ENCODE measurements at regions not wholly inside any gene's neighbourhood (a gene's known extent, or its start where the extent isn't known, plus 50 kb on each side); places are given as distances from the start of the nearest gene placed in this dataset.

DNA sequence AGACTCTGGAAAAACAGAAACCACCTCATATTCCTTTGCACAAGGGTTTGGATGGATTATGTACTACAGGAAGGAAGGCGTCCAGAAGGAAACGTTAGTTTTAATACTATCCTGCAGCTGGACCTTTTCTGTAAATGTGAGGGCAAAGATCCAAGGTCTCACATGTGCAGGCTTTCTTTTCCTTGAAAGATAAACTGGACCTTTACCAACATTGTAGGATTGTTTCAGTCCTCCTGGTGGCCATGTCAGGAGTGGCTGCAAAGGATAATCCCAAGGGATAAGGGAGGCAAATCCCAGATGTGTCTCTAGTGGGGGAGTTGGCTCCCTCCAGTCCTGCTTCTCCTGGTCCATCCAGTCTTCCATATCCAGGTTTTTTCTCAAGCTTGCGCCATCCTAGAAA, 397.5 kb downstream of the HTR1A start:
- TF ChIP-seq MYC (IDR thresholded peaks at IDR 0.05; ENCODE audit: low read depth, low read length) (no peak), POLR2A (IDR thresholded peaks at IDR 0.05; ENCODE audit: extremely low read depth, insufficient read length) (no peak)
- TF ChIP-seq, protein P1, sequence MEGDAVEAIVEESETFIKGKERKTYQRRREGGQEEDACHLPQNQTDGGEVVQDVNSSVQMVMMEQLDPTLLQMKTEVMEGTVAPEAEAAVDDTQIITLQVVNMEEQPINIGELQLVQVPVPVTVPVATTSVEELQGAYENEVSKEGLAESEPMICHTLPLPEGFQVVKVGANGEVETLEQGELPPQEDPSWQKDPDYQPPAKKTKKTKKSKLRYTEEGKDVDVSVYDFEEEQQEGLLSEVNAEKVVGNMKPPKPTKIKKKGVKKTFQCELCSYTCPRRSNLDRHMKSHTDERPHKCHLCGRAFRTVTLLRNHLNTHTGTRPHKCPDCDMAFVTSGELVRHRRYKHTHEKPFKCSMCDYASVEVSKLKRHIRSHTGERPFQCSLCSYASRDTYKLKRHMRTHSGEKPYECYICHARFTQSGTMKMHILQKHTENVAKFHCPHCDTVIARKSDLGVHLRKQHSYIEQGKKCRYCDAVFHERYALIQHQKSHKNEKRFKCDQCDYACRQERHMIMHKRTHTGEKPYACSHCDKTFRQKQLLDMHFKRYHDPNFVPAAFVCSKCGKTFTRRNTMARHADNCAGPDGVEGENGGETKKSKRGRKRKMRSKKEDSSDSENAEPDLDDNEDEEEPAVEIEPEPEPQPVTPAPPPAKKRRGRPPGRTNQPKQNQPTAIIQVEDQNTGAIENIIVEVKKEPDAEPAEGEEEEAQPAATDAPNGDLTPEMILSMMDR (IDR thresholded peaks at IDR 0.05; ENCODE audit: low read depth, low read length): no peak
- TF ChIP-seq, protein P2, sequence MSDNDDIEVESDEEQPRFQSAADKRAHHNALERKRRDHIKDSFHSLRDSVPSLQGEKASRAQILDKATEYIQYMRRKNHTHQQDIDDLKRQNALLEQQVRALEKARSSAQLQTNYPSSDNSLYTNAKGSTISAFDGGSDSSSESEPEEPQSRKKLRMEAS (IDR thresholded peaks at IDR 0.05; ENCODE audit: low read depth, low read length): no peak
- no peak overlapping the region for H3K4me3 ChIP-seq (ENCODE audit: low read depth, low read length)
- DNase-seq (ENCODE audit: low read depth): no peak

DNA sequence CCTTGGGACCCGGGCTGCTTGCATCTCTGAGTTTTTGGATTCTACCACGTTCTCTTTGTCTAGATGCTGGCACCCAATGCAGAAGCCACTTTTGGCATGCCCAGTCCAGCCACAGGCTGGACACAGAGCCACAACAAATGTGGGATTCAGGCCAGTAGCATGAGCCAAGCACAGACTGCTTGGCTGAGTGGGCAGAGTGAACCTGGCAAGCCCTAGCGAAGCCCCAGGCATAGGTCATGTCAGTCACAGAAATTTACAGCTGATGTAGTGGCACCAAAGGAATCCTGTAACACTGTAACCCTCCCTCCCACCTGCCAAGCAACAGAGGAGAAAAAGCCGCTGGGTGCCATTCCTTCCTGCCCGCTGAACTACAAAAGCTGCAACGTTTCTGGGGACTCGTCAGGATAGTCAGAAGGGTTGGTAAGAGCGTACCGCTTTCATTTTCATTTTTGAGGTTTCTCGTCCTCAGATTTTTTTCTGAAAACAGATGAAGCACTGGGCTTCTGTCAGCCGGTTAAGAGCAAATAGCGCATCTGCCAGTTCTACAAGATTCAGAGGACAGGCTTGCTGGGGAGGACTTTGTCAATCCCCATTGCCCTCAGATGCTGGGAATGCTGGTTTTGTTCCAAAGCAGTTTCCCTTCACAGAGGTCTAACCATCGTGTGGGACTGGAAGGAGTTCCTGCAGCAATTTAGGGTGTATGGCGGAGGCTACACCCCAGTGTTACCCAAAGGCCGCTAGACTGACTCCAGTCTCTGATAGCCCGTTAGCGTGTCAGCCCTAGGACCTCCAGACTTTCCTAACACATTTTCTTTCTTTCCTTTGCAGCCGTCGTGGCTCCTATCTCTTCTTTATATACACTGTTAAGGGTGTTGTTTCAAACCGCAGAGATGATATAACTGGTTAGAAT, 399.0 kb downstream of the HTR1A start:
- no peak overlapping the region for H3K4me3 ChIP-seq (ENCODE audit: low read depth, low read length)
- TF ChIP-seq, protein P1 (IDR thresholded peaks at IDR 0.05; ENCODE audit: low read depth, low read length): no peak
- TF ChIP-seq, protein P2 (IDR thresholded peaks at IDR 0.05; ENCODE audit: low read depth, low read length): no peak
- no peak for TF ChIP-seq POLR2A (IDR thresholded peaks at IDR 0.05; ENCODE audit: extremely low read depth, insufficient read length)
- no peak for TF ChIP-seq MYC (IDR thresholded peaks at IDR 0.05; ENCODE audit: low read depth, low read length)
- DNase-seq (ENCODE audit: low read depth): no peak

DNA sequence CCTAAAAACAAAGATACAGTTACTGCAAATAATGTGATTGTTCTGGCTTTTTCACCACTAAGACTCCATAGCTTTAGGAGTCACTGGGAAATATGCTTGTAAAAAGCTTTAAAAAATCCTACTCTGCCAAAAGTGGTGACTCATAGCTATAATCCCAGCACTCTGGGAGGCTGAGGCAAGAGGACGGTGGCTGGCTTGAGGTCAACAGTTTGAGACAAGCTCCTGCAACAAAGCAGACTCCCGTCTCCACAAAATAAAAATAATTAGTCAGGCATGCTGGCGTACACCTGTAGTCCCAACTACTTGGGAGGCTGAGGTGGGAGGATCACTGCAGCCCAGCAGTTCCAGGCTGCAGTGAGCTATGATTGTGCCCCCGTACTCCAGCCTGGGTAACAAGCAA, 406.4 kb downstream of the HTR1A start:
- no peak for DNase-seq (ENCODE audit: low read depth)
- TF ChIP-seq, protein P2 (IDR thresholded peaks at IDR 0.05; ENCODE audit: low read depth, low read length): no peak
- TF ChIP-seq MYC (IDR thresholded peaks at IDR 0.05; ENCODE audit: low read depth, low read length) (no peak), POLR2A (IDR thresholded peaks at IDR 0.05; ENCODE audit: extremely low read depth, insufficient read length) (no peak)
- TF ChIP-seq, protein P1 (IDR thresholded peaks at IDR 0.05; ENCODE audit: low read depth, low read length): no peak
- no peak overlapping the region for H3K4me3 ChIP-seq (ENCODE audit: low read depth, low read length)

DNA sequence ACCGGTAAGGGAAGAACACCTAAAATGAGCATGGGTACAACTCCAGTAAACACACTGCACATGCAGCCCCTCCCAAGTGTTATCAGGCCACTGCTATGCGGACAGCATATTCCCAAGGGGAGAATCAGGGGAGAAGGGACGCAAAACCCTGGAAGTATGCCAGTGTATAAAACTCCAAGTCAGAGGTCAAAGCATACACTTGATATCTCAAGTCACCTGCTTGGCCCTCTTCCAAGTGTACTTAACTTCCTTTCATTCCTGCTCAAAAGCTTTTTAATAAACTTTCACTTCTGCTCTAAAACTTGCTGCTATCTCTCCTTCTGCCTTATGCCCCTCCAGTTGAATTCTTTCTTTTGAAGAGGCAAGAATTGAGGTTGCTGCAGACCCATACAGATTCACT, 408.1 kb downstream of the HTR1A start:
- no peak overlapping the region for H3K4me3 ChIP-seq (ENCODE audit: low read depth, low read length)
- TF ChIP-seq POLR2A (IDR thresholded peaks at IDR 0.05; ENCODE audit: extremely low read depth, insufficient read length): no peak
- no peak for TF ChIP-seq MYC (IDR thresholded peaks at IDR 0.05; ENCODE audit: low read depth, low read length)
- TF ChIP-seq, protein P1 (IDR thresholded peaks at IDR 0.05; ENCODE audit: low read depth, low read length): no peak
- TF ChIP-seq, protein P2 (IDR thresholded peaks at IDR 0.05; ENCODE audit: low read depth, low read length): no peak
- no peak for DNase-seq (ENCODE audit: low read depth)

DNA sequence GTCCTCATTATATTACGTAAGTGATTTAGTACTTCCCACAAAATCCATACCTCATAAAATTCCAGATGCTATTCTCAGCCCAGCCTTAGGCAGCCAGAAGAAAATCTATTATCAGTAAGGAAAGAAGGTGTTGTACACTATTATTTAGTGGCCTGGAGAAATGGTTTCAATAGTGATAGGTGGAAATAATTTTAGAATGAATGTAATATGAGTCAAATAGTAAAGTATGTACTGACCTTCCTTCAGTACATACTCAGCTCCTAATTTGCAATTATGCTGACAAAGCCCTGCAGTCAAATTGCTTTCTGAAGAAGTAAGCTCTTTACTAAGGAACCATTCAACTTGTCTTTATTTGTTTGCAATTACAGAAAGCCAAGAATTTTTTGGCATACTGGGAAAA, 409.2 kb downstream of the HTR1A start:
- TF ChIP-seq MYC (IDR thresholded peaks at IDR 0.05; ENCODE audit: low read depth, low read length) (no peak), POLR2A (IDR thresholded peaks at IDR 0.05; ENCODE audit: extremely low read depth, insufficient read length) (no peak)
- TF ChIP-seq, protein P2 (IDR thresholded peaks at IDR 0.05; ENCODE audit: low read depth, low read length): no peak
- TF ChIP-seq, protein P1 (IDR thresholded peaks at IDR 0.05; ENCODE audit: low read depth, low read length): no peak
- DNase-seq (ENCODE audit: low read depth): no peak
- no peak overlapping the region for H3K4me3 ChIP-seq (ENCODE audit: low read depth, low read length)
